Mesothelial cell of epicardium (in vitro differentiated cells): ENCODE measurements at regions not wholly inside any gene's neighbourhood (a gene's known extent, or its start where the extent isn't known, plus 50 kb on each side); places are given as distances from the start of the nearest gene placed in this dataset.

Source experiments
- DNase-seq, 2 experiments: peaks; one replicate each; pipeline ENCODE4 v3.0.0; 2021; ENCODE audit warnings: low spot score in 2 of 2; ENCODE audit not compliant: unreplicated experiment in 2 of 2
- H3K27ac Mint-ChIP-seq: 2 replicates; pipeline ENCODE4 v1.8.0; 2021; ENCODE audit warnings: mixed read lengths
- H3K27me3 Mint-ChIP-seq: 2 replicates; pipeline ENCODE4 v1.8.0; 2021; ENCODE audit warnings: low read depth, mixed read lengths
- H3K36me3 Mint-ChIP-seq: 2 replicates; pipeline ENCODE4 v1.8.0; 2021; ENCODE audit warnings: mixed read lengths
- H3K4me1 Mint-ChIP-seq: 2 replicates; pipeline ENCODE4 v1.8.0; 2021; ENCODE audit warnings: mixed read lengths
- H3K4me3 Mint-ChIP-seq: 2 replicates; pipeline ENCODE4 v1.8.0; 2021; ENCODE audit warnings: mild to moderate bottlenecking, moderate library complexity, mixed read lengths
- H3K9me3 Mint-ChIP-seq: 2 replicates; pipeline ENCODE4 v1.8.0; 2021; ENCODE audit warnings: mixed read lengths
- TF ChIP-seq, protein P1 (sequence below): fragments of 200-600 bp; sonication (generic); IDR thresholded peaks from one replicate; pipeline ENCODE4 v1.5.0; 2021; ENCODE audit warnings: antibody characterized with exemption; ENCODE audit not compliant: unreplicated experiment

DNA sequence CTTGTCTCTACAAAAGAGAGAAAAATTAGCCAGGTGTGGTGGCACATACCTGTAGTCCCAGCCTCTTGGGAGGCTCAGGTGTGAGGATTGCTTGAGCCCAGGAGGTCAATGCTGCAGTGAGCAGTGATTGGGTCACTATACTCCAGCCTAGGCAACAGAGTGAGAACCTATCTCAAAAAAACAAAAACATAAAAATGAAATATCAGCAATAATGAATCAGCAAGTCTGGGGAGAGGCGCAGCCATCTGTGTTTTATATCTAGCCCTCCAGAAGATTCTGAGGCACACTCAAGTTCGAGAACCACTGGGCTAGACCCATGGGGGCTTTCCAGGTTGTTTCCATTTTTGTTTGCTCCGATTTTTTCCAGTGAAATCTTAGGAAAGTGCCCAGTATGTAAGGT is 88.1 kb upstream of the BCL6 start:
- TF ChIP-seq, protein P1, sequence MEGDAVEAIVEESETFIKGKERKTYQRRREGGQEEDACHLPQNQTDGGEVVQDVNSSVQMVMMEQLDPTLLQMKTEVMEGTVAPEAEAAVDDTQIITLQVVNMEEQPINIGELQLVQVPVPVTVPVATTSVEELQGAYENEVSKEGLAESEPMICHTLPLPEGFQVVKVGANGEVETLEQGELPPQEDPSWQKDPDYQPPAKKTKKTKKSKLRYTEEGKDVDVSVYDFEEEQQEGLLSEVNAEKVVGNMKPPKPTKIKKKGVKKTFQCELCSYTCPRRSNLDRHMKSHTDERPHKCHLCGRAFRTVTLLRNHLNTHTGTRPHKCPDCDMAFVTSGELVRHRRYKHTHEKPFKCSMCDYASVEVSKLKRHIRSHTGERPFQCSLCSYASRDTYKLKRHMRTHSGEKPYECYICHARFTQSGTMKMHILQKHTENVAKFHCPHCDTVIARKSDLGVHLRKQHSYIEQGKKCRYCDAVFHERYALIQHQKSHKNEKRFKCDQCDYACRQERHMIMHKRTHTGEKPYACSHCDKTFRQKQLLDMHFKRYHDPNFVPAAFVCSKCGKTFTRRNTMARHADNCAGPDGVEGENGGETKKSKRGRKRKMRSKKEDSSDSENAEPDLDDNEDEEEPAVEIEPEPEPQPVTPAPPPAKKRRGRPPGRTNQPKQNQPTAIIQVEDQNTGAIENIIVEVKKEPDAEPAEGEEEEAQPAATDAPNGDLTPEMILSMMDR = no peak
- Mint-ChIP-seq H3K4me1 (no peaks in the 10 kb centered on the region), H3K4me3 (no peak overlapping the region), H3K9me3 (peaks cover 10% of the 10 kb centered on the region), H3K36me3 (peaks cover 2% of the 10 kb centered on the region), H3K27me3 (no peaks in the 10 kb centered on the region), H3K27ac (no peak overlapping the region)
- DNase-seq = no peak

DNA sequence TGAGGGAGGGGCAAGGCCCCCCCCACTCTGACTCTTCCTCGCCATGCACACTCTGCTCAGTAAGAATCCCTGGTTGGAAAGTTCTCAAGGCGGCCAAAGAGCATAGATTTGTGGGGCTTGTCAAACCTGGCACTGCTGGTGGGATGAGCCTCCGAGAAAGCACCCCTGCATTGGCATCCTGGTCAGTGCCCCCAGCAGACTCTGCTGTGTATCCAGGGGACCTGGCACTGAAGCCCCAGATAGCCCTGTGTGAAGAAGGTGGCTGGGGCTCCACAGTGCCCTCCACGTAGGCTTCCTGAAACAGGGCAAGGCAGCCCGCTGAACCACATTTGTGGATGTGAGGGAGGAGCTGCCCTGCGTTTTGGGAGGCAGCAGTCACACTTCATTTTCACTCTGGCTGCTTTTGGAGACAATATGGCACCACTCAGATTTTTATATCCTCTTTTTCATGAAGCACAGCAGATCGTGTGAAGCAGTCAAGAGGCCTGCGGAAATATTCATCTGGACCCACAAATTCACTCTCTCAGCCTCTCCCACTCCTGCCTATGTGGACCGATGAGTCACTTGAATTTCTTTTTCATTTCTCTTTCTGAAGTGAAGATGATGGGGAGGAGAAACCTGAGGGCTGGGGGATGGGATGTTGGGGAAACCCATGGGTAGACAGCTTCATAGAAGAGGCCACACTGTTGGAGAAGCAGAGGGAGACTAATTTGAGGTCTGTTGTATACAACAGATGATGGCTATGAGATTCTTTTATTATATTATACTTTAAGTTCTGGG is 88.7 kb upstream of the BCL6 start:
- DNase-seq = no peak
- peaks cover 2% of the 10 kb centered on the region for H3K36me3 Mint-ChIP-seq

DNA sequence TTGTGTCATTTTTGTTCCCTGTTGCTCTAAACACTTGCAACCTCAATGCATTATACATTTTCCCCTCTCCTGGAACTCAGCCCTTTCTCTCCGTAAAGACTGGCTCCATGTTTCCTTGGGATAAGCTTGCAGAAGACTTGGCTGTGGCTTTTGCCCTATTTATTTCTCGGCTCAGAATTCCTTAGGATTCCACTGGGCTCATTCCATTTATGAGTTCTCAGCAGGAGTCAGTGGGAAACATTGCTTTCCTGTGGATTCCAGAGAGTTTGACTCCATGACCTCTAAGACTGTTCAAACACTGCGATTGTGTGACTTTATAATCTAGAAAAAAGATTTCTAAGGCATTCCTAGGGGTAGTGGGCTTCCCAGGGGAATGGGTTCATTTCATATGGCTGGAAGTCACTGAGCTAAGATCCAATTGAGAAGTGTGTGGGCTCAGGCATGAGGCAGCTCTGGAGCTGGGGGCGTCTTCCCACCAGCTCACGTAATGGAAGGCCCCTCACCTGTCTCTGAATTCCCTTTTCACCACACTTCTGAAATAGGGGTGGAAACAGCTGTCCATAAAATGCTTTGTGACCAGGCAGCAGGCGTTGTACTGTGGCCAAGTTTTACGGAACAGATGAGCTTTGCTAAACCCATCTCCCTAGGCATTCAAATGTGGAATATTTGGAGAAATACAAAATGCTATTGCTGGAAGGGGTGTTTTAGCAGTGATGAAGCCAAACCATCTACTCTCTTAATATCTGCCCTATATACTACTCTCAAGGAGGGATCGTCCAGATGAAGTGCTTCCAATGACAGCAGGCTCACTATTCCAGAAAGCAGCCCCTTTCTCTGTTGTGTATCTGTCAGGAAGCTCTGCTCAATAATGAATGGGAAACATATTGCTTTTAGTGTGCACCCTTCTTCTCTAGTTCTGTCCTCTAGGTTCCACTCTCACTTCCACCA is 91.8 kb upstream of the BCL6 start:
- DNase-seq = no peak
- H3K9me3 Mint-ChIP-seq = peaks cover 10% of the 10 kb centered on the region
- TF ChIP-seq, protein P1 = no peak
- no peaks in the 10 kb centered on the region for H3K27me3 Mint-ChIP-seq
- no peak overlapping the region for H3K4me3 Mint-ChIP-seq
- peaks cover 2% of the 10 kb centered on the region for H3K36me3 Mint-ChIP-seq
- H3K27ac Mint-ChIP-seq = no peak overlapping the region
- H3K4me1 Mint-ChIP-seq = no peaks in the 10 kb centered on the region

More for the DNA sequence above, 88.7 kb upstream of the BCL6 start:
- H3K27me3 Mint-ChIP-seq = no peaks in the 10 kb centered on the region
- H3K4me3 Mint-ChIP-seq = no peak overlapping the region
- H3K9me3 Mint-ChIP-seq = peaks cover 10% of the 10 kb centered on the region
- TF ChIP-seq, protein P1 = no peak
- H3K27ac Mint-ChIP-seq = no peak overlapping the region
- H3K4me1 Mint-ChIP-seq = no peaks in the 10 kb centered on the region

DNA sequence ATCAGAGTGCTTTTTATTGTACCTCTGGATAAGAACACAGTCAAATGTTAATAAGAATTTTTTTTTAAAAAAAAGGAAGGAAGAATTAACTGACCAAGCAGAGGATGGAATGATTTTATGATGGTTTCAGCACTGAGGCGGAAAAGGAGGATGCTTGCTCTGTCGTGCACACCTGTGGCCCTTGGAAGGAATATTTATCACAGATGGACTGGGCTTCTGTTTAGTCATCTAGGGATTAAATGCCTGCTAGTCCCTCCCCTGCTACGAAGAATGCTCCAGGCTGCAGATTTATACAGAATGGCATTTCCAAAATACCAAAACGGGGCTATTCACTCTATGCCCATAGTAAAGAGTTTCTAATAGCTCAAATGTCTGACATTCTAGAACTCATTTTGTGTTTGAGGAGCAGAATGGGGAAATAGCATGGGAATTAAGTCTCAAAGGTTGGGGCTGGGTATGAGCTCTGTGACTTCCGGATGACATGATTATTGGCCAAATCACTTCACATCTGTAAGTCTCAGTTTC is 92.8 kb upstream of the BCL6 start:
- H3K4me3 Mint-ChIP-seq = no peak overlapping the region
- H3K27ac Mint-ChIP-seq = no peak overlapping the region
- TF ChIP-seq, protein P1 = no peak
- H3K4me1 Mint-ChIP-seq = no peaks in the 10 kb centered on the region
- no peaks in the 10 kb centered on the region for H3K27me3 Mint-ChIP-seq
- H3K9me3 Mint-ChIP-seq = peaks cover 10% of the 10 kb centered on the region
- DNase-seq = no peak
- peaks cover 2% of the 10 kb centered on the region for H3K36me3 Mint-ChIP-seq

DNA sequence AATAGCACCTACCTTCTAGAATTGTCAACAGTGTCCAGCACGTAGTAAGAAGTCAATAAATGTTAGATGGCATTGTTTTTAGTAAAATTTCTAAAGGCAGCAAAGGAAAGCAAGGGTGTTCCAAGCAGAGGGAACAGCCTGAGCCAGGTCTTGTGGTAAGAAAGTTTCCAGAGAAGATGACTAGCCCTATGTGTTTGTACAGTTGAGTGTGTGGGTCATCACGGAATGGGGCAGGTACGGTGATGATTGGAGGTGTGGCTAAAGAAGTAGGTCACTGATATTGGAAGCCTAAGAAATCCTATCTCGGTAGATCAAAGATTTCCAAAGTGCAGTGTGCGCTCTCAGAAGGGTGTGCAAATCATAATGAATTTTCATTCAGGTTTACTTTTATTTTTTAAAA is 94.2 kb upstream of the BCL6 start:
- no peak for DNase-seq
- Mint-ChIP-seq H3K4me3 (no peak overlapping the region), H3K9me3 (peaks cover 10% of the 10 kb centered on the region), H3K4me1 (no peaks in the 10 kb centered on the region), H3K27me3 (no peaks in the 10 kb centered on the region), H3K36me3 (peaks cover 2% of the 10 kb centered on the region), H3K27ac (no peak overlapping the region)
- TF ChIP-seq, protein P1 = no peak
